ENCODE measurements at regions not wholly inside any gene's neighbourhood (a gene's known extent, or its start where the extent isn't known, plus 50 kb on each side); places are given as distances from the start of the nearest gene placed in this dataset.

- peak; percentile 74 for DNase-seq (ENCODE audit: low spot score)
Observed at GRCh38 chr3:176430244-176431037, 766.8 kb downstream of the TBL1XR1 start.

- DNase-seq (ENCODE audit: low spot score) = no peak
Observed at GRCh38 chr3:176428552-176428951, 768.7 kb downstream of the TBL1XR1 start.

DNA sequence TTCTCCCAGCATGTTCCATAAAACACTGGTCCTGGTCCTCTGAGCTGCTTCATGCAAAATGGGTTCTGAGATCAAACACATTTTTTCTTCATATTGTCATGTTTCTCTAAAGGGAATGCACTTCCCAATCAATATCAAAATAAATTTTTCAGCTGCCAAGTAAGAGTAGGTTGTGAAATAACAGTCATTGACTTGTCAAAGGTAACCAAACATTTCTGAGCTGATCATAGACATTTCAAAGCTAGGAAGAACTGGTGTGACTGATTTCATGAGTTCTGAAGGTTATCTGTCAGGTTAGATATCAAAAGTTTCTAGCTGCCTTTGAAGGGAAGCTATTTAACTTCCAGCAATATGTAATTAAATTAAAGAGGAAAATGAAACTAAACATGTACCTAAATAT is 770.9 kb downstream of the TBL1XR1 start:
- DNase-seq (ENCODE audit: low spot score) = no peak

DNA sequence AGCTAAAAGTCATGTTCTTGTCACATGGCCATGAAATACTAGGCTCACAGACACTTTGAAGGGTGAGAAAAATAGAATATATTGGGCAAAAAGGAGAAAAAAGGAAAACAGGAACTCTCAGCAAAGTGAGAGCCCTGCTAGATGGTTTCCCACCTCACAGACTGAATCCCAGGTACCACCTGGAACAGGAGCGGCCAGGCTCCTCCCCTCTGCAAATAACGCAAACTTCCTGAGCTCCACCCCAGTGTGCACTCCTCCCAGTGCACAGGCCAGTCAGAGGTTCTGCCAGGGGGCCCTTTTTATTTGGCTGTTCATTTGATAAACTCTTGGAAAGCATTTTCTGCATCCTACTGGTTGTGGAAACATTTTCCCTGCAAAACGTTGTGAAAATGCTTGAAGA is 780.4 kb downstream of the TBL1XR1 start:
- no peak for DNase-seq (ENCODE audit: low spot score)

DNA sequence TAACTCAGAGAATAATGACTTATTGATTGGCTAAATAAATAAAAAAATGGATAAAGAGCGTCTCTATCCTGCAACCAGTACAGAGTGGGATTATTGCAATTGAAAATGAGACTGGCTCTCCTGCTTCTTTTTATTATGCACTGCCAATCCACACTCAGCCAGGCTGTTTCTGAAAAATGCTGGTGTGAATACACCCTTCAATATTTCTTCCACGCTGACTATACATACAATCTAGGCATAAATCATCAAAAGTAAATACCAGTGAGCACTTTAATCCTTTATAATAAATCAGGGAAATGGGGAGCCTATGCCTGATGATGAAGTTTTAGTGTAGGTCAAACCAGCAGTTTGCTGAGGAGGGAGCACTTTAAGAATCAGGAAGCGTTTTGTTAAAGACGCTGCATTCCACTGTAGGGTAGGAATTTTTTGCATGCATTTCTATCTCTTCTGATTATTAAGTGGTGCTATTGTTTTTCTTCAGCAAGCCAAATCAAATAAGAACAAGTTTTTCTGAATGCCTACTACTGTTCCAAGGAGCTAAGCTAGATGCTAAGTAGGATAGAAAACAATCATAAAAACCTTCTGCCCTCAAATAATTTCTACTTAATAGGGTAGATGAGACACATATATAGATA is 781.5 kb downstream of the TBL1XR1 start:
- DNase-seq (ENCODE audit: low spot score) = peak; percentile 35

GRCh38 chr3:176412771-176413170 is 784.5 kb downstream of the TBL1XR1 start:
- DNase-seq (ENCODE audit: low spot score) = no peak

DNA sequence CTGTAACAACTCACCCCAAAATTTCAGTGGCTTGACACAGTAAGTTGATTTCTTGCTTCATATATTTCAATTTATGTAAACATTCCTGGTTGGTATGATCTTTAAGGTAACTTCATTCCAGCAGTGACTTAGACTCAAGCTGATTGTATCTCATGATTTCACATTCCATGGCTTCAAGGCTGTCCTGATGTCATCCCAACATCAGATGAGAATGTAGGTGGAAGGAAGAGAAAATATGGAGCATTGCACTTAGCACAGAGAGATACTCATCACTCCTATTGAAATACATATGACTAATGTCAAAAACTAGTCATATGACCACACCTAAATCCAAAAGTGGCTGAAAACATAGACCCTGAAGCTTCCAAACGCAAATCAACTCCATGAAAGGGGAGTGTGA is 793.8 kb downstream of the TBL1XR1 start:
- no peak for DNase-seq (ENCODE audit: low spot score)

DNA sequence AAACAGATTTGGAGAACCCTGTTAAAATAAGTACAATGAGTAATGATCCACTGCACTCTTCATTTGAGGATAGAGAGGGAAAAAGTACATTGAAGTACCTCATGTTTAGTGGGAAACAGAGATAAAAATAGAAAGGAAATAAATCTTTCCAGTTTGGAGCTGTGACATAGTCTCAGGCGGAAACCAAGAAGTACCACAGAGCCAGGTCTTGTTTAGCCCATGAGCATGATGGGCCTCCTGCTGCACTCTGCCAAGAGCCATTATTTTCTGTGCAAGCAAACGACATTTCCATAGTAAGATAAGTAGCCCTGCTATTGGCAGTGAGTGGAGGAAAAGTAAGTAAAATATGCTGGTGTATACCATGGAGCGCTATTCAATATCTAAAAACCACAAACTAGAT is 796.1 kb downstream of the TBL1XR1 start:
- no peak for DNase-seq (ENCODE audit: low spot score)

DNA sequence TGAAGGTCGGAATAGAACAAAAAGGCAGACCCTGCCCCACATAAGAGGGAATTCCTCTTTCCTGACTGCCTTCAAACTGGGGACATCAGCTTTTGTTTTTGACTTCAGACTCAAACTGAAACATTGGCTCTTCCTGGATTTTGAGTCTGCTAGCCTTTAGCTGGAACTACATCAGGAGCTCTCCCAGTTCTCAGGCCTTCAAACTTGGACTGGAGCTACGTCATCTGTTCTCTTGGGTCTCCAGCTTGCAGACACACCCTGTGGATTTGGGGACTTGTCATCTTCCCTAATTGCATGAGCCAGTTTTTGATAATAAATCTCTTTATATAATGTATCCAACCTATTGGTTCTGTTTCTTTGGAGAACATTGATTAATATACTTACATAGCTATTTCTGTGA is 798.1 kb downstream of the TBL1XR1 start:
- DNase-seq (ENCODE audit: low spot score) = no peak

DNA sequence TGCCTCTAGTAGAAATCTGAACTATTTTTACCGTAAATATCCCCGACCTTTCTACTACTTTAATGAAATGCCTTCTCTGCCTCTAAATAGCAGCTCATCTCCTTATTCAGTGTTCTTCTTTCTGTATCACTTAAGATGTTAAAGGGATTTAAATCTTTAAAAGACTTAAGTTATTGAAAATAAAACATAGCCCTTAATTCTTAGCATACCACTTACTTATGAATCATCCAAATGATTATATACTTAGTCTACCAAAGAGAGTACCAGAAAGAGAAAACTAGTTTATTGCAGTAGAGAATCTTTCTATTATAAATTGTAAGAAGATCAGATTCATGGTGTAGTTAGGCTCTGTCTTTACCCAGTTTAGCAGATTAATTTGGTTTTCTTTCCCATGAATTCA is 802.0 kb downstream of the TBL1XR1 start:
- DNase-seq (ENCODE audit: low spot score) = no peak

- DNase-seq (ENCODE audit: low spot score) = no peak
Observed at GRCh38 chr3:176378789-176379188, 818.5 kb downstream of the TBL1XR1 start.

DNA sequence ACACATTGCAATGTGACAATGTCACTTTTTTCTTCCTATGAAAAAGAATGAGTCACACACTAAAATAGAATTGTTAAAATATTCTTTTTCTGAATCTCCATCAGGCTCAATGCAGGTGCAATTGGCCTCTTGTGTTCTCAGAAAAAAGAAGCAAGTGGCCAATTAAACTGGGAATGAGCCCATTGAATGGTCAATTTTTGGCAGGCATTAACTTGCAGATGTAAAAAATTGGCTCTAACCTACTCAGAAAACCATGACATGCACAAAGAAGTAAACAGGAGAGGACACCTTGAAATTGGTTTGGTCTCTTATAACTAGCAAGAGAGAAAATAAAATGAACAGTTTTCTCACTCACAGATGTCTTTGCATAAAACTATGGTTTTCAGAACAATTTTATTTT is 820.8 kb downstream of the TBL1XR1 start:
- no peak for DNase-seq (ENCODE audit: low spot score)

DNA sequence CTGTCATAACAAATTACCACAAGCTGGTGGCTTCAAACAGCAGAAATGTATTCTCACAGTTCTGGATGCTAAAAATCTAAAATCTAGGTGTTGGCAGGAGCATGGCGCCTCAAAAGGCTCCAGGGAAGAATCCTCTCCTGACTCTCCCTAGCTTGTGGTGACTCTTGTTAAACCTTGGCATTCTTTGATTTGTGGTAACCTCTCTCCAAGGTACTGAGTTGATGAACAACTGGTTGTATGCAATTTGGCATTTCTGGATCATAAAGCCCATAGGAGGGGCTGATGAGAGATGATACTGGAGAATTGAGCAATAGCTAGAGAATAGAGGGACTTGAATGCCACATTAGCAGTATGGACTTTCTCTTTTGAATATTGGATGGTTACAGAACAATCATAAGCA is 821.8 kb downstream of the TBL1XR1 start:
- DNase-seq (ENCODE audit: low spot score) = no peak

- no peak for DNase-seq (ENCODE audit: low spot score)
Observed at GRCh38 chr3:176362191-176362731, 835.0 kb downstream of the TBL1XR1 start.

- no peak for DNase-seq (ENCODE audit: low spot score)
Observed at GRCh38 chr3:176359211-176359610, 838.1 kb downstream of the TBL1XR1 start.

GRCh38 chr3:176357891-176358290 is 839.4 kb downstream of the TBL1XR1 start:
- no peak for DNase-seq (ENCODE audit: low spot score)

GRCh38 chr3:176354843-176355242 is 842.4 kb downstream of the TBL1XR1 start:
- no peak for DNase-seq (ENCODE audit: low spot score)

- peak; percentile 23 for DNase-seq (ENCODE audit: low spot score)
Observed at GRCh38 chr3:176352716-176353334, 844.5 kb downstream of the TBL1XR1 start.

DNA sequence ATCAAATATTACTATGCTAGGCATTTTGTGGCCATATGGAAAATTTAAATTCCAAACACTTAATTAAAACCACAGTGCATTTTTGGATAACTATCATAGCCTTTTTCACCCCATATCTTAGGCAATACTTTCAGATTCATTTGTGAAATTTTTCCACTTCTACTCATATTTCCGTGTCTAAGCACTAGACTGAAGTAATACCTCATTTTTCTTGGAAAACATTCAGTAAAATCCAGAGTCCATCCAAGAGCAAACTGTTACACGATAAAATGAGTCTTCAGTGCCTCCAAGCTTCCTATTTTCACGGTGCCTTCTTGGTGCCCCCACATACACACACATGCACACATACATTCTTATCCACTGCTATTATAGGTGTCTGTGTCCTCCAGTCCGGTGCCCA is 845.9 kb downstream of the TBL1XR1 start:
- DNase-seq (ENCODE audit: low spot score) = no peak

DNA sequence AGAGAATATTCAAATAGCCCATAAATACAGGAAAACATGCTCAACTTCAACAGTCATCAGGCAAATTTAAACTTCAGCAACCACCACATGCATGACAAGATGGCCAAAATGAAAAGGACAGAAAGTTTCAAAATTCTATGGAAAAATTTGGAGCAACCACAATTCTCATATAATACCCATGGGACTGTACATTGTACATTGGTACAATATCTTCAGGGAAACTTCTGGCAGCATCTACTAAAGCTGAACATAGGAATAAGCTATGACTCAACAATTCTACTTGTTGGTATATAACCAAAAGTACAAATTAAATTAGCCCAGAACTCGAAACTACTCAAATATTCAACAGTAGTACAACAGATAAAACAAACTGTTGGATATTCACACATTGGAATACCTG is 847.6 kb downstream of the TBL1XR1 start:
- DNase-seq (ENCODE audit: low spot score) = no peak

- no peak for DNase-seq (ENCODE audit: low spot score)
Observed at GRCh38 chr3:176347424-176348146, 849.7 kb downstream of the TBL1XR1 start.

GRCh38 chr3:176341963-176342362 is 855.3 kb downstream of the TBL1XR1 start:
- no peak for DNase-seq (ENCODE audit: low spot score)

Measured in COLO829 (cell line).